IPS-NIHi7 (cell line): ENCODE measurements at regions not wholly inside any gene's neighbourhood (a gene's known extent, or its start where the extent isn't known, plus 50 kb on each side); places are given as distances from the start of the nearest gene placed in this dataset.

Experiments
- DNase-seq: peaks from one replicate; pipeline ENCODE4 v3.0.0; 2012; ENCODE audit warnings: mixed read lengths; ENCODE audit errors: extremely low spot score

- DNase-seq: no peak
Observed at GRCh38 chr16:63385714-63386432, 1349.6 kb upstream of the CDH8 start.

GRCh38 chr16:63373744-63374143 is 1337.5 kb upstream of the CDH8 start:
- no peak for DNase-seq

GRCh38 chr16:63372815-63373214 is 1336.6 kb upstream of the CDH8 start:
- no peak for DNase-seq

GRCh38 chr16:63372283-63372682 is 1336.0 kb upstream of the CDH8 start:
- no peak for DNase-seq

- DNase-seq: no peak
Observed at GRCh38 chr16:63365649-63366304, 1329.5 kb upstream of the CDH8 start.

- DNase-seq: no peak
Observed at GRCh38 chr16:63363738-63364137, 1327.5 kb upstream of the CDH8 start.

GRCh38 chr16:63361032-63361624 is 1324.9 kb upstream of the CDH8 start:
- DNase-seq: peak; percentile 55

- DNase-seq: no peak
Observed at GRCh38 chr16:63349961-63350360, 1313.7 kb upstream of the CDH8 start.

GRCh38 chr16:63346000-63346399 is 1309.8 kb upstream of the CDH8 start:
- no peak for DNase-seq

- DNase-seq: no peak
Observed at GRCh38 chr16:63337264-63337663, 1301.0 kb upstream of the CDH8 start.

- DNase-seq: no peak
Observed at GRCh38 chr16:63331111-63331510, 1294.9 kb upstream of the CDH8 start.

GRCh38 chr16:63326736-63327339 is 1290.6 kb upstream of the CDH8 start:
- DNase-seq: no peak

GRCh38 chr16:63323722-63324705 is 1287.8 kb upstream of the CDH8 start:
- no peak for DNase-seq

- DNase-seq: no peak
Observed at GRCh38 chr16:63323055-63323454, 1286.8 kb upstream of the CDH8 start.

- DNase-seq: no peak
Observed at GRCh38 chr16:63315229-63315628, 1279.0 kb upstream of the CDH8 start.

GRCh38 chr16:63312346-63312745 is 1276.1 kb upstream of the CDH8 start:
- DNase-seq: no peak

GRCh38 chr16:63311313-63311712 is 1275.1 kb upstream of the CDH8 start:
- DNase-seq: no peak

- no peak for DNase-seq
Observed at GRCh38 chr16:63302811-63303210, 1266.6 kb upstream of the CDH8 start.

- no peak for DNase-seq
Observed at GRCh38 chr16:63301349-63301748, 1265.1 kb upstream of the CDH8 start.

GRCh38 chr16:63298993-63299392 is 1262.8 kb upstream of the CDH8 start:
- DNase-seq: no peak

- DNase-seq: no peak
Observed at GRCh38 chr16:63292036-63292435, 1255.8 kb upstream of the CDH8 start.
